ENCODE measurements at regions not wholly inside any gene's neighbourhood (a gene's known extent, or its start where the extent isn't known, plus 50 kb on each side); places are given as distances from the start of the nearest gene placed in this dataset.

- Histone ChIP-seq H3K79me2 (ENCODE audit: control insufficient read depth, insufficient read depth, low read length) (no peaks in the 10 kb centered on the region), H3K9me3 (replicated peaks; ENCODE audit: control insufficient read depth, insufficient read depth, low read length) (no peaks in the 10 kb centered on the region), H2AFZ (ENCODE audit: low read depth, low read length) (no peak overlapping the region), H3K9me1 (replicated peaks; ENCODE audit: control insufficient read depth, extremely low read depth, insufficient read depth, low read length) (no peaks in the 10 kb centered on the region), H3K4me1 (ENCODE audit: control insufficient read depth, extremely low read depth, insufficient read depth, low read length) (no peaks in the 10 kb centered on the region), H4K20me1 (replicated peaks; ENCODE audit: control insufficient read depth, extremely low read depth, insufficient read depth, low read length) (no peaks in the 10 kb centered on the region), H3K36me3 (ENCODE audit: control insufficient read depth in 2 of 2, extremely low read depth in 1 of 2, insufficient read depth in 2 of 2, low read length in 2 of 2) (no peaks in the 10 kb centered on the region), H3K4me2 (ENCODE audit: insufficient read depth, low read length) (no peak overlapping the region), H3K9ac (replicated peaks; ENCODE audit: extremely low read depth, insufficient read depth, low read length) (no peak overlapping the region), H3K4me3 (replicated peaks in 1 of 3; ENCODE audit: insufficient read depth in 1 of 3, low read depth in 1 of 3, low read length in 3 of 3) (no peak overlapping the region), H3K27ac (ENCODE audit: insufficient read depth, low read depth, low read length) (no peak overlapping the region), H3K27me3 (ENCODE audit: control insufficient read depth in 2 of 2, insufficient read depth in 2 of 2, low read length in 2 of 2) (no peaks in the 10 kb centered on the region)
- no TSS peak for BruUV-seq (replicated peaks)
- intact Hi-C loops (cut with micrococcal nuclease), result no loop called here
- CTCF ChIA-PET, result no interaction called here
- POLR2A ChIA-PET, result no interaction called here
- dilution Hi-C loops (cut with MboI; ENCODE audit: extremely low pct_ligation_motif_present, low sequenced_read_pairs), result no loop called here
- DNase-seq (ENCODE audit: low read depth, low spot score), result no peak
- peak; percentile 25 for TF ChIP-seq FOS (IDR thresholded peaks at IDR 0.05; ENCODE audit: borderline replicate concordance, insufficient read depth, low read length)
- TF ChIP-seq POLR2A (IDR thresholded peaks at IDR 0.05; ENCODE audit: low read depth, low read length), result no peak
- no peak for FAIRE-seq
Measured at GRCh38 chr7:19834566-19834965, 61.1 kb upstream of the TMEM196 start.

GRCh38 chr7:19830604-19831003, 57.2 kb upstream of the TMEM196 start:
- H3K4me1 ChIP-seq (ENCODE audit: control insufficient read depth, extremely low read depth, insufficient read depth, low read length), result no peaks in the 10 kb centered on the region
- no TSS peak for BruUV-seq (replicated peaks)
- H3K79me2 ChIP-seq (ENCODE audit: control insufficient read depth, insufficient read depth, low read length), result no peaks in the 10 kb centered on the region
- H3K36me3 ChIP-seq (ENCODE audit: control insufficient read depth in 2 of 2, extremely low read depth in 1 of 2, insufficient read depth in 2 of 2, low read length in 2 of 2), result no peaks in the 10 kb centered on the region
- no peaks in the 10 kb centered on the region for H3K9me3 ChIP-seq (replicated peaks; ENCODE audit: control insufficient read depth, insufficient read depth, low read length)
- no peak overlapping the region for H2AFZ ChIP-seq (ENCODE audit: low read depth, low read length)
- H3K27me3 ChIP-seq (ENCODE audit: control insufficient read depth in 2 of 2, insufficient read depth in 2 of 2, low read length in 2 of 2), result no peaks in the 10 kb centered on the region
- intact Hi-C loops (cut with micrococcal nuclease) (no loop called here), dilution Hi-C loops (cut with MboI; ENCODE audit: extremely low pct_ligation_motif_present, low sequenced_read_pairs) (no loop called here)
- no peak overlapping the region for H3K4me2 ChIP-seq (ENCODE audit: insufficient read depth, low read length)
- no peaks in the 10 kb centered on the region for H3K9me1 ChIP-seq (replicated peaks; ENCODE audit: control insufficient read depth, extremely low read depth, insufficient read depth, low read length)
- H3K4me3 ChIP-seq (replicated peaks in 1 of 3; ENCODE audit: insufficient read depth in 1 of 3, low read depth in 1 of 3, low read length in 3 of 3), result no peak overlapping the region
- ChIA-PET POLR2A (no interaction called here), CTCF (interaction anchor here (1.1 kb wide), 1 partner anchor 18 kb away, joined by 4 read pairs; no protein-coding TSS in a partner anchor)
- TF ChIP-seq MAX (IDR thresholded peaks at IDR 0.05; ENCODE audit: insufficient read depth, insufficient read length) (no peak), MYC (IDR thresholded peaks at IDR 0.05; ENCODE audit: low read depth, low read length) (no peak), CTCF (IDR thresholded peaks at IDR 0.05; ENCODE audit: extremely low read depth in 1 of 2, insufficient read depth in 1 of 2, low read depth in 1 of 2, low read length in 2 of 2) (no peak), EZH2 (IDR thresholded peaks at IDR 0.05; ENCODE audit: borderline replicate concordance, low read depth, low read length, severe bottlenecking) (no peak), FOS (IDR thresholded peaks at IDR 0.05; ENCODE audit: borderline replicate concordance, insufficient read depth, low read length) (no peak), POLR2AphosphoS5 (IDR thresholded peaks at IDR 0.05; ENCODE audit: insufficient read depth, low read depth, low read length) (no peak), GATA2 (IDR thresholded peaks at IDR 0.05; ENCODE audit: insufficient read depth, insufficient read length, low read depth, low read length) (no peak), POLR2A (IDR thresholded peaks at IDR 0.05; ENCODE audit: low read depth, low read length) (no peak), JUN (IDR thresholded peaks at IDR 0.05; ENCODE audit: borderline replicate concordance, insufficient read depth, insufficient read length, low read depth) (no peak)
- no peak overlapping the region for H3K27ac ChIP-seq (ENCODE audit: insufficient read depth, low read depth, low read length)
- H4K20me1 ChIP-seq (replicated peaks; ENCODE audit: control insufficient read depth, extremely low read depth, insufficient read depth, low read length), result no peaks in the 10 kb centered on the region
- no peak for DNase-seq (ENCODE audit: low read depth, low spot score)
- no peak overlapping the region for H3K9ac ChIP-seq (replicated peaks; ENCODE audit: extremely low read depth, insufficient read depth, low read length)
- FAIRE-seq, result no peak
